HepG2 (cell line): ENCODE measurements at regions not wholly inside any gene's neighbourhood (a gene's known extent, or its start where the extent isn't known, plus 50 kb on each side); places are given as distances from the start of the nearest gene placed in this dataset.

Source experiments
- ATAC-seq: fragments of 200-7000 bp; cut with Tn5 transposase; 3 replicates; pipeline ENCODE4 v1.9.1; 2020; ENCODE audit warnings: mild to moderate bottlenecking, moderate library complexity
- BruUV-seq: library from RNA; stranded (reverse); fragments of 400-500 nt; replicated peaks from 2 replicates; lab custom pipeline; 2021; lab: Mats Ljungman, UMichigan
- CTCF ChIA-PET: fragments of 300-600 bp; formaldehyde crosslinking; extraction: SDS; loops from one replicate; lab custom pipeline; 2021; ENCODE audit warnings: low total read pairs, inconsistent platforms, low intra/inter-chr PET ratio; lab: Yijun Ruan, JAX
- POLR2A ChIA-PET: fragments of 350-600 bp; sonication (Branson Sonifier 250); formaldehyde crosslinking; loops from one replicate; lab custom pipeline; 2020; ENCODE audit warnings: antibody characterized with exemption, inconsistent platforms; lab: Yijun Ruan, JAX
- DNase-seq: peaks from one replicate; pipeline ENCODE4 v3.0.0-alpha.2; 2015; ENCODE audit warnings: low spot score
- FAIRE-seq: peaks from 3 replicates; lab custom pipeline; 2011; peaks lifted over from hg19 to GRCh38; lab: Jason Lieb, UNC
- H2AFZ ChIP-seq: one replicate; pipeline ENCODE4 v1.6.1; 2011; ENCODE audit warnings: low read length, inconsistent platforms
- H3K27ac ChIP-seq: fragments of 300-600 bp; 3 replicates; pipeline ENCODE4 v1.8.0; 2011; ENCODE audit warnings: mixed run types, mild to moderate bottlenecking, mixed read lengths, low read length, inconsistent platforms; ENCODE audit not compliant: insufficient read depth; ENCODE audit errors: extremely low read length
- H3K27me3 ChIP-seq, 2 experiments: fragments of 200-600 bp in 1 of 2; 2 replicates in 1 of 2; 3 replicates in 1 of 2; pipeline versions ENCODE4 v1.6.0 to v1.8.0; 2011; ENCODE audit warnings: low read length in 2 of 2, mild to moderate bottlenecking in 2 of 2, moderate library complexity in 2 of 2, inconsistent platforms in 1 of 2; ENCODE audit not compliant: insufficient read depth in 2 of 2, control insufficient read depth in 1 of 2
- H3K36me3 ChIP-seq, 2 experiments: fragments of 200-600 bp in 1 of 2; replicated peaks in 1 of 2; 2 replicates in 1 of 2; 3 replicates in 1 of 2; pipeline versions ENCODE4 v1.5.1 to v1.8.0; 2011; ENCODE audit warnings: low read length in 2 of 2, inconsistent platforms in 1 of 2; ENCODE audit not compliant: insufficient read depth in 2 of 2, control insufficient read depth in 1 of 2
- H3K4me1 ChIP-seq: 2 replicates; pipeline ENCODE4 v1.5.1; 2012; ENCODE audit warnings: low read length, inconsistent platforms; ENCODE audit not compliant: insufficient read depth
- H3K4me2 ChIP-seq: 2 replicates; pipeline ENCODE4 v1.6.0; 2011; ENCODE audit warnings: low read depth, low read length, inconsistent platforms
- H3K4me3 ChIP-seq, 3 experiments: fragments of 200-600 bp in 1 of 3; sonication (generic), shearing (Covaris generic) in 1 of 3; replicated peaks in 1 of 3; 2 replicates each; pipeline ENCODE4 v1.5.1; 2011 to 2016; ENCODE audit warnings: low read length in 3 of 3, inconsistent platforms in 2 of 3, low read depth in 2 of 3, mild to moderate bottlenecking in 2 of 3, control low read depth in 1 of 3, mixed read lengths in 1 of 3; ENCODE audit not compliant: insufficient read depth in 1 of 3
- H3K79me2 ChIP-seq: one replicate; pipeline ENCODE4 v1.6.1; 2011; ENCODE audit warnings: low read length, inconsistent platforms; ENCODE audit not compliant: insufficient read depth
- H3K9ac ChIP-seq: 2 replicates; pipeline ENCODE4 v1.6.0; 2011; ENCODE audit warnings: mild to moderate bottlenecking, low read depth, low read length, inconsistent platforms; ENCODE audit not compliant: insufficient read depth
- H3K9me3 ChIP-seq: 2 replicates; pipeline ENCODE4 v1.5.1; 2012; ENCODE audit warnings: mild to moderate bottlenecking, low read length
- H4K20me1 ChIP-seq: 2 replicates; pipeline ENCODE4 v1.6.0; 2011; ENCODE audit warnings: inconsistent platforms, mild to moderate bottlenecking, low read length, moderate library complexity; ENCODE audit not compliant: insufficient read depth
- CBX5 ChIP-seq: sonication (generic); formaldehyde crosslinking; IDR thresholded peaks from 2 replicates; pipeline ENCODE4 v1.4.0; 2020; ENCODE audit warnings: missing genetic modification reagents, borderline replicate concordance
- CERS6 ChIP-seq: sonication (generic); formaldehyde crosslinking; IDR thresholded peaks from 2 replicates; pipeline ENCODE4 v1.5.0; 2020; ENCODE audit warnings: missing genetic modification reagents
- EZH2 ChIP-seq: conservative IDR thresholded peaks from 2 replicates; pipeline ENCODE4 v1.6.1; 2012; ENCODE audit warnings: mild to moderate bottlenecking, low read depth, low read length, moderate library complexity
- KAT8 ChIP-seq: IDR thresholded peaks from 2 replicates; pipeline ENCODE4 v1.6.1; 2016; ENCODE audit warnings: missing genetic modification reagents, missing compliant biosample characterization
- KLF11 ChIP-seq: IDR thresholded peaks from 2 replicates; pipeline ENCODE4 v1.6.1; 2016; ENCODE audit warnings: missing compliant biosample characterization
- NCOA5 ChIP-seq: sonication (generic); formaldehyde crosslinking; IDR thresholded peaks from 2 replicates; pipeline ENCODE4 v1.4.0; 2020; ENCODE audit warnings: missing genetic modification reagents
- NFATC3 ChIP-seq: sonication (generic); formaldehyde crosslinking; IDR thresholded peaks from 2 replicates; pipeline ENCODE4 v1.5.1; 2020; ENCODE audit warnings: mild to moderate bottlenecking, missing genetic modification reagents
- SATB2 ChIP-seq: sonication (generic); formaldehyde crosslinking; IDR thresholded peaks from 2 replicates; pipeline ENCODE4 v1.5.0; 2020; ENCODE audit warnings: missing genetic modification reagents
- XRCC5 ChIP-seq: fragments of 200-400 bp; formaldehyde crosslinking; optimal IDR thresholded peaks from 2 replicates; pipeline ENCODE3; 2017; ENCODE audit warnings: mild to moderate bottlenecking, low read length
- ZBTB10 ChIP-seq: sonication (generic); formaldehyde crosslinking; IDR thresholded peaks from 2 replicates; pipeline ENCODE4 v1.4.0; 2020; ENCODE audit warnings: missing genetic modification reagents, borderline replicate concordance
- ZNF10 ChIP-seq: sonication (generic); formaldehyde crosslinking; IDR thresholded peaks from 2 replicates; pipeline ENCODE4 v1.4.0; 2020; ENCODE audit warnings: mild to moderate bottlenecking, low read depth, missing genetic modification reagents, borderline replicate concordance
- ZNF207 ChIP-seq: fragments of 450-650 bp; IDR thresholded peaks from 2 replicates; pipeline ENCODE4 v1.6.1; 2016; ENCODE audit warnings: antibody characterized with exemption, borderline replicate concordance
- ZNF230 ChIP-seq: sonication (generic); formaldehyde crosslinking; IDR thresholded peaks from 2 replicates; pipeline ENCODE4 v1.4.0; 2020; ENCODE audit warnings: mild to moderate bottlenecking, missing genetic modification reagents
- ZNF660 ChIP-seq: sonication (generic); formaldehyde crosslinking; IDR thresholded peaks from 2 replicates; pipeline ENCODE4 v1.5.1; 2020; ENCODE audit warnings: mild to moderate bottlenecking, low read depth, missing genetic modification reagents, borderline replicate concordance
- ZSCAN30 ChIP-seq: sonication (generic); formaldehyde crosslinking; IDR thresholded peaks from 2 replicates; pipeline ENCODE4 v1.5.0; 2020; ENCODE audit warnings: mild to moderate bottlenecking, missing genetic modification reagents
- WGBS: methylation state at CpG from one replicate; pipeline ENCODE4 v1.1.6; 2017; ENCODE audit warnings: low lambda C conversion rate; 5-methylcytosine and 5-hydroxymethylcytosine counted together
- in situ Hi-C: cut with HindIII; loops from 2 replicates; pipeline ENCODE4 v1.10.0; 2017; ENCODE audit warnings: low pct_unique_long_range_greater_than_20kb; ENCODE audit not compliant: extremely low pct_ligation_motif_present
- intact Hi-C: fragments of 100-400 bp; cut with micrococcal nuclease; formaldehyde crosslinking; loops from one replicate; pipeline ENCODE4 v1.10.0; 2022; ENCODE audit not compliant: unreplicated experiment
- TF ChIP-seq, protein P1 (sequence below): sonication (generic); formaldehyde crosslinking; IDR thresholded peaks from 2 replicates; pipeline ENCODE4 v1.8.1; 2023; ENCODE audit warnings: mild to moderate bottlenecking, missing genetic modification reagents
- TF ChIP-seq, protein P2 (sequence below): sonication (generic); formaldehyde crosslinking; IDR thresholded peaks from 2 replicates; pipeline ENCODE4 v1.5.0; 2020; ENCODE audit warnings: missing genetic modification reagents

DNA sequence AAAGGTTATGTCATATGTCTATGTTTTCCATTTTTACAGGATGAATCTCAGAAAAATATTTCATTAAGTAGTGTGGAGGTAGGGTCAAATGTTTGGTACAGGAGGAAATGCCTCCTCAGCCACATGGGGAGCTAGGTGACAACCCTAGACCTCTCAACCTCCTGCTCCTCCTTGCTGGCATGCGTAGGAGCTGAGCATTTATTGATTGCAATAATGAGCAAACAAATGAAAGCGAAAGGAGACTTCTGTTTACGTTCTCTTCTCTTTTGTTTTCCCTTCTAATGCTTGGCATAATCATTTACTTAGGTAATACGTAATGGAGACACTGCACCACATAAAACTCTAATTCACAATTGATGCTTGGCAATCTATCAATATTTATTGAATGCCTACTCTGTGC, 95.1 kb upstream of the CCBE1 start:
- no peaks in the 10 kb centered on the region for H3K36me3 ChIP-seq
- in situ Hi-C loops (no loop called here), intact Hi-C loops (no loop called here)
- no peak overlapping the region for H3K4me2 ChIP-seq
- ChIA-PET CTCF (no interaction called here), POLR2A (no interaction called here)
- H3K9me3 ChIP-seq = no peaks in the 10 kb centered on the region
- no peak overlapping the region for H3K27ac ChIP-seq
- ATAC-seq = no peak
- no peak for TF ChIP-seq SATB2 (CRISPR knock-in tag)
- no peak for TF ChIP-seq CBX5 (CRISPR knock-in tag)
- TF ChIP-seq ZBTB10 (CRISPR knock-in tag) = no peak
- TF ChIP-seq ZNF10 = no peak
- no peak for TF ChIP-seq ZNF230 (CRISPR knock-in tag)
- TF ChIP-seq, protein P1, sequence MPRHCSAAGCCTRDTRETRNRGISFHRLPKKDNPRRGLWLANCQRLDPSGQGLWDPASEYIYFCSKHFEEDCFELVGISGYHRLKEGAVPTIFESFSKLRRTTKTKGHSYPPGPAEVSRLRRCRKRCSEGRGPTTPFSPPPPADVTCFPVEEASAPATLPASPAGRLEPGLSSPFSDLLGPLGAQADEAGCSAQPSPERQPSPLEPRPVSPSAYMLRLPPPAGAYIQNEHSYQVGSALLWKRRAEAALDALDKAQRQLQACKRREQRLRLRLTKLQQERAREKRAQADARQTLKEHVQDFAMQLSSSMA (CRISPR knock-in tag) = no peak
- TF ChIP-seq KLF11 = no peak
- TF ChIP-seq XRCC5 = no peak
- no peak for TF ChIP-seq ZSCAN30
- TF ChIP-seq CERS6 (CRISPR knock-in tag) = no peak
- no peak for TF ChIP-seq ZNF207
- no peak for TF ChIP-seq NCOA5 (CRISPR knock-in tag)
- TF ChIP-seq NFATC3 = no peak
- no peak for TF ChIP-seq EZH2
- no peak for TF ChIP-seq ZNF660 (CRISPR knock-in tag)
- TF ChIP-seq, protein P2, sequence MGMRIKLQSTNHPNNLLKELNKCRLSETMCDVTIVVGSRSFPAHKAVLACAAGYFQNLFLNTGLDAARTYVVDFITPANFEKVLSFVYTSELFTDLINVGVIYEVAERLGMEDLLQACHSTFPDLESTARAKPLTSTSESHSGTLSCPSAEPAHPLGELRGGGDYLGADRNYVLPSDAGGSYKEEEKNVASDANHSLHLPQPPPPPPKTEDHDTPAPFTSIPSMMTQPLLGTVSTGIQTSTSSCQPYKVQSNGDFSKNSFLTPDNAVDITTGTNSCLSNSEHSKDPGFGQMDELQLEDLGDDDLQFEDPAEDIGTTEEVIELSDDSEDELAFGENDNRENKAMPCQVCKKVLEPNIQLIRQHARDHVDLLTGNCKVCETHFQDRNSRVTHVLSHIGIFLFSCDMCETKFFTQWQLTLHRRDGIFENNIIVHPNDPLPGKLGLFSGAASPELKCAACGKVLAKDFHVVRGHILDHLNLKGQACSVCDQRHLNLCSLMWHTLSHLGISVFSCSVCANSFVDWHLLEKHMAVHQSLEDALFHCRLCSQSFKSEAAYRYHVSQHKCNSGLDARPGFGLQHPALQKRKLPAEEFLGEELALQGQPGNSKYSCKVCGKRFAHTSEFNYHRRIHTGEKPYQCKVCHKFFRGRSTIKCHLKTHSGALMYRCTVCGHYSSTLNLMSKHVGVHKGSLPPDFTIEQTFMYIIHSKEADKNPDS = no peak
- TF ChIP-seq KAT8 (CRISPR knock-in tag) = no peak
- H3K9ac ChIP-seq = no peak overlapping the region
- H3K27me3 ChIP-seq = no peaks in the 10 kb centered on the region
- DNase-seq = no peak
- H2AFZ ChIP-seq = no peak overlapping the region
- 7% methylated on average over 4 of the region's 4 CpGs for WGBS
- H3K4me3 ChIP-seq = no peak overlapping the region
- no peak for FAIRE-seq
- no peaks in the 10 kb centered on the region for H4K20me1 ChIP-seq
- H3K4me1 ChIP-seq = no peaks in the 10 kb centered on the region
- no peaks in the 10 kb centered on the region for H3K79me2 ChIP-seq
- no TSS peak for BruUV-seq
